SK-N-SH (cell line): ENCODE measurements at regions not wholly inside any gene's neighbourhood (a gene's known extent, or its start where the extent isn't known, plus 50 kb on each side); places are given as distances from the start of the nearest gene placed in this dataset.

Experiments
- CTCF ChIA-PET: fragments of 300-600, 350-600 bp; formaldehyde crosslinking; extraction: SDS; loops from one replicate; lab custom pipeline; 2021; lab: Yijun Ruan, JAX
- POLR2A ChIA-PET: fragments of 350-600 bp; sonication (Branson Sonifier 250); formaldehyde crosslinking; extraction: SDS; loops from one replicate; lab custom pipeline; 2020; ENCODE audit warnings: antibody characterized with exemption, inconsistent platforms; lab: Yijun Ruan, JAX
- DNase-seq: peaks from one replicate; pipeline ENCODE4 v3.0.0; 2012
- H2AFZ ChIP-seq: fragments of 200-600 bp; sonication (generic); 2 replicates; pipeline ENCODE4 v1.8.1; 2016; ENCODE audit warnings: antibody characterized with exemption, mild to moderate bottlenecking, low read depth
- H3F3A ChIP-seq: fragments of 200-600 bp; sonication (generic); replicated peaks from 2 replicates; pipeline ENCODE3; 2016; ENCODE audit warnings: antibody characterized with exemption, mild to moderate bottlenecking; ENCODE audit not compliant: insufficient read depth
- H3K27ac ChIP-seq, 2 experiments: fragments of 200-500 bp in 1 of 2; fragments of 200-600 bp in 1 of 2; sonication (Bioruptor generic) in 1 of 2; sonication (generic), shearing (Covaris generic) in 1 of 2; 2 replicates each; pipeline versions ENCODE4 v1.5.1 to v1.6.1; 2014 to 2016; ENCODE audit warnings: low read depth in 2 of 2, inconsistent platforms in 1 of 2, low read length in 1 of 2, mild to moderate bottlenecking in 1 of 2, mixed read lengths in 1 of 2
- H3K27me3 ChIP-seq: fragments of 200-600 bp; sonication (generic), shearing (Covaris generic); 2 replicates; pipeline ENCODE4 v1.6.1; 2016; ENCODE audit warnings: mixed run types; ENCODE audit not compliant: insufficient read depth
- H3K36me3 ChIP-seq, 2 experiments: fragments of 200-500 bp in 1 of 2; fragments of 200-600 bp in 1 of 2; sonication (Bioruptor generic) in 1 of 2; sonication (generic) in 1 of 2; replicated peaks in 1 of 2; 2 replicates each; pipeline versions ENCODE3 to v1.5.1; 2014 to 2016; ENCODE audit warnings: low read length in 1 of 2, mild to moderate bottlenecking in 1 of 2; ENCODE audit not compliant: insufficient read depth in 2 of 2, control insufficient read depth in 1 of 2
- H3K4me1 ChIP-seq, 2 experiments: fragments of 200-500 bp in 1 of 2; fragments of 200-600 bp in 1 of 2; sonication (Bioruptor generic) in 1 of 2; sonication (generic), shearing (Covaris generic) in 1 of 2; 2 replicates each; pipeline versions ENCODE4 v1.5.1 to v1.6.1; 2014 to 2016; ENCODE audit warnings: low read depth in 1 of 2, low read length in 1 of 2, mixed run types in 1 of 2; ENCODE audit not compliant: insufficient read depth in 2 of 2, control insufficient read depth in 1 of 2
- H3K4me2 ChIP-seq: fragments of 200-600 bp; sonication (generic), shearing (Covaris generic); 2 replicates; pipeline ENCODE4 v1.6.1; 2017; ENCODE audit warnings: mixed run types
- H3K4me3 ChIP-seq, 2 experiments: fragments of 200-500 bp in 1 of 2; fragments of 200-600 bp in 1 of 2; sonication (Bioruptor generic) in 1 of 2; sonication (generic), shearing (Covaris generic) in 1 of 2; 2 replicates each; pipeline versions ENCODE4 v1.5.1 to v1.8.1; 2014 to 2016; ENCODE audit warnings: low read depth in 2 of 2, inconsistent platforms in 1 of 2, low read length in 1 of 2, mild to moderate bottlenecking in 1 of 2, mixed read lengths in 1 of 2, moderate library complexity in 1 of 2
- H3K79me2 ChIP-seq: fragments of 200-600 bp; sonication (generic); 2 replicates; pipeline ENCODE4 v1.8.1; 2017; ENCODE audit warnings: mild to moderate bottlenecking; ENCODE audit not compliant: insufficient read depth
- H3K9ac ChIP-seq: fragments of 200-600 bp; sonication (generic); 2 replicates; pipeline ENCODE4 v1.6.1; 2017; ENCODE audit warnings: mixed run types
- H3K9me2 ChIP-seq: fragments of 200-600 bp; sonication (generic); 2 replicates; pipeline ENCODE4 v1.6.1; 2017; ENCODE audit warnings: mixed run types
- H3K9me3 ChIP-seq: fragments of 200-600 bp; sonication (generic); 2 replicates; pipeline ENCODE4 v1.6.1; 2017; ENCODE audit warnings: mixed run types, mild to moderate bottlenecking, moderate library complexity
- H4K20me1 ChIP-seq: fragments of 200-600 bp; sonication (generic); 2 replicates; pipeline ENCODE4 v1.6.1; 2017; ENCODE audit warnings: mild to moderate bottlenecking, mixed run types; ENCODE audit not compliant: insufficient read depth
- CHD2 ChIP-seq: fragments of 150-350 bp; IDR thresholded peaks from 2 replicates; pipeline ENCODE4 v1.6.1; 2018; ENCODE audit warnings: low read length; ENCODE audit not compliant: partially characterized antibody
- ELF1 ChIP-seq: IDR thresholded peaks from 2 replicates; pipeline ENCODE4 v1.4.0; 2012
- EP300 ChIP-seq, 2 experiments: IDR thresholded peaks; 2 replicates each; pipeline versions ENCODE4 v1.4.0 to v1.6.1; 2012; ENCODE audit warnings: borderline replicate concordance in 1 of 2, low read depth in 1 of 2, low read length in 1 of 2
- EZH2phosphoT487 ChIP-seq: fragments of 200-600 bp; sonication (generic); IDR thresholded peaks from 2 replicates; pipeline ENCODE4 v1.6.1; 2017; ENCODE audit warnings: low read depth, mixed run types, mild to moderate bottlenecking, antibody characterized with exemption, moderate library complexity, borderline replicate concordance
- FOSL2 ChIP-seq: IDR thresholded peaks from 2 replicates; pipeline ENCODE4 v1.4.0; 2012; ENCODE audit warnings: low read depth, mild to moderate bottlenecking, moderate library complexity, borderline replicate concordance
- FOXM1 ChIP-seq: IDR thresholded peaks from 2 replicates; pipeline ENCODE4 v1.4.0; 2012; ENCODE audit warnings: low read depth, mild to moderate bottlenecking
- MXI1 ChIP-seq: IDR thresholded peaks from 2 replicates; pipeline ENCODE4 v1.6.1; 2012; ENCODE audit warnings: mild to moderate bottlenecking, low read depth, low read length, improper control_type of control experiment
- NFIC ChIP-seq: IDR thresholded peaks from 2 replicates; pipeline ENCODE4 v1.4.0; 2012; ENCODE audit warnings: borderline replicate concordance
- POLR2AphosphoS5 ChIP-seq: IDR thresholded peaks from 2 replicates; pipeline ENCODE4 v1.6.1; 2012; ENCODE audit warnings: low read depth, low read length
- RAD21 ChIP-seq: IDR thresholded peaks from 2 replicates; pipeline ENCODE4 v1.6.1; 2012; ENCODE audit warnings: mild to moderate bottlenecking, low read length
- RCOR1 ChIP-seq: fragments of 150-350 bp; IDR thresholded peaks from 2 replicates; pipeline ENCODE4 v1.6.1; 2017; ENCODE audit warnings: antibody characterized with exemption, low read length
- RFX5 ChIP-seq: IDR thresholded peaks from 2 replicates; pipeline ENCODE4 v1.6.1; 2012; ENCODE audit warnings: mild to moderate bottlenecking, improper control_type of control experiment, low read length
- SIN3A ChIP-seq: IDR thresholded peaks from 2 replicates; pipeline ENCODE4 v1.6.1; 2012; ENCODE audit warnings: low read depth, mild to moderate bottlenecking, low read length, moderate library complexity, borderline replicate concordance
- SMC3 ChIP-seq: IDR thresholded peaks from 2 replicates; pipeline ENCODE4 v1.6.1; 2012; ENCODE audit warnings: low read depth, low read length, improper control_type of control experiment
- TAF1 ChIP-seq: IDR thresholded peaks from 2 replicates; pipeline ENCODE4 v1.6.1; 2012; ENCODE audit warnings: low read depth, mild to moderate bottlenecking, low read length, moderate library complexity, borderline replicate concordance
- TCF12 ChIP-seq: IDR thresholded peaks from 2 replicates; pipeline ENCODE4 v1.4.0; 2012
- TEAD4 ChIP-seq: IDR thresholded peaks from 2 replicates; pipeline ENCODE4 v1.4.0; 2012; ENCODE audit warnings: mild to moderate bottlenecking, borderline replicate concordance; ENCODE audit not compliant: insufficient read depth
- YY1 ChIP-seq: IDR thresholded peaks from 2 replicates; pipeline ENCODE4 v1.4.0; 2012; ENCODE audit warnings: low read depth, mild to moderate bottlenecking
- WGBS: methylation state at CpG from one replicate; pipeline ENCODE4 v1.1.6; 2017; ENCODE audit warnings: low lambda C conversion rate; 5-methylcytosine and 5-hydroxymethylcytosine counted together
- TF ChIP-seq, protein P1 (sequence below): IDR thresholded peaks from 2 replicates; pipeline ENCODE4; 2012
- TF ChIP-seq, protein P2 (sequence below): IDR thresholded peaks from 2 replicates; pipeline ENCODE4 v1.4.0; 2012; ENCODE audit warnings: low read depth, borderline replicate concordance

DNA sequence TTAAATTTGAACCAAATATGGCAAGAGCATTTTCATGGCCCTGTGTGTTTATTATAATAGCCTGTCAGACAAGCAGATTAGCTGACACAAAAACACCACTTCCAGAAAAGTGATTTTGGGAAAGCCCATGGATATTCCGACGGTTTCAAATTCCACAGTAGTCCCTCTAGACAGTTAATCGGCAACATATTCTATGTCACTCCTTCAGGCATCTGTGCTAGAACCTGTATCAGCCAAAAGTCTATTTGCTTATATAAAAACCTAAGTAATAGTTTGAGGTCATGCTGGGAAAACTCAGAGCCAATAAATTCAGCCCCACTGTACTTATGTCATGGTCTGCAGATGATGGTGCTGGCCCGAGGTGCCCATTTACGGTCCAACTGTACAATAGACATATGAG lies 110.2 kb upstream of the ARHGEF26 start:
- Histone ChIP-seq H3K9me3 (no peaks in the 10 kb centered on the region), H3K9ac (no peak overlapping the region), H3K79me2 (no peaks in the 10 kb centered on the region), H3K36me3 (no peaks in the 10 kb centered on the region), H3K9me2 (0 out of 2 replicates have a peak, but pooled peaks cover 2% of the 10 kb centered on the region), H3F3A (no peaks in the 10 kb centered on the region), H3K4me2 (no peak overlapping the region), H2AFZ (no peak overlapping the region), H3K4me3 (no peak overlapping the region), H4K20me1 (no peaks in the 10 kb centered on the region), H3K27me3 (no peaks in the 10 kb centered on the region), H3K4me1 (no peaks in the 10 kb centered on the region), H3K27ac (no peak overlapping the region)
- DNase-seq = no peak
- 40% methylated on average over 5 of the region's 5 CpGs for WGBS
- ChIA-PET POLR2A (no interaction called here), CTCF (no interaction called here)
- TF ChIP-seq CHD2 (no peak), RAD21 (no peak), RCOR1 (no peak), SIN3A (no peak), MXI1 (no peak), NFIC (no peak), TAF1 (no peak), SMC3 (no peak), POLR2AphosphoS5 (no peak), EP300 (IDR thresholded peaks at IDR 0.05; ENCODE audit: borderline replicate concordance in 1 of 2, low read depth in 1 of 2, low read length in 1 of 2) (no peak), TCF12 (no peak), FOXM1 (no peak), FOSL2 (no peak), ELF1 (no peak), RFX5 (no peak), EZH2phosphoT487 (no peak), YY1 (no peak), TEAD4 (no peak)
- TF ChIP-seq, protein P1, sequence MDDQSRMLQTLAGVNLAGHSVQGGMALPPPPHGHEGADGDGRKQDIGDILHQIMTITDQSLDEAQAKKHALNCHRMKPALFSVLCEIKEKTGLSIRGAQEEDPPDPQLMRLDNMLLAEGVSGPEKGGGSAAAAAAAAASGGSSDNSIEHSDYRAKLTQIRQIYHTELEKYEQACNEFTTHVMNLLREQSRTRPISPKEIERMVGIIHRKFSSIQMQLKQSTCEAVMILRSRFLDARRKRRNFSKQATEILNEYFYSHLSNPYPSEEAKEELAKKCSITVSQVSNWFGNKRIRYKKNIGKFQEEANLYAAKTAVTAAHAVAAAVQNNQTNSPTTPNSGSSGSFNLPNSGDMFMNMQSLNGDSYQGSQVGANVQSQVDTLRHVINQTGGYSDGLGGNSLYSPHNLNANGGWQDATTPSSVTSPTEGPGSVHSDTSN = no peak
- TF ChIP-seq, protein P2, sequence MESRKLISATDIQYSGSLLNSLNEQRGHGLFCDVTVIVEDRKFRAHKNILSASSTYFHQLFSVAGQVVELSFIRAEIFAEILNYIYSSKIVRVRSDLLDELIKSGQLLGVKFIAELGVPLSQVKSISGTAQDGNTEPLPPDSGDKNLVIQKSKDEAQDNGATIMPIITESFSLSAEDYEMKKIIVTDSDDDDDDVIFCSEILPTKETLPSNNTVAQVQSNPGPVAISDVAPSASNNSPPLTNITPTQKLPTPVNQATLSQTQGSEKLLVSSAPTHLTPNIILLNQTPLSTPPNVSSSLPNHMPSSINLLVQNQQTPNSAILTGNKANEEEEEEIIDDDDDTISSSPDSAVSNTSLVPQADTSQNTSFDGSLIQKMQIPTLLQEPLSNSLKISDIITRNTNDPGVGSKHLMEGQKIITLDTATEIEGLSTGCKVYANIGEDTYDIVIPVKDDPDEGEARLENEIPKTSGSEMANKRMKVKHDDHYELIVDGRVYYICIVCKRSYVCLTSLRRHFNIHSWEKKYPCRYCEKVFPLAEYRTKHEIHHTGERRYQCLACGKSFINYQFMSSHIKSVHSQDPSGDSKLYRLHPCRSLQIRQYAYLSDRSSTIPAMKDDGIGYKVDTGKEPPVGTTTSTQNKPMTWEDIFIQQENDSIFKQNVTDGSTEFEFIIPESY = no peak
